ENCODE measurements at regions not wholly inside any gene's neighbourhood (a gene's known extent, or its start where the extent isn't known, plus 50 kb on each side); places are given as distances from the start of the nearest gene placed in this dataset.

DNA sequence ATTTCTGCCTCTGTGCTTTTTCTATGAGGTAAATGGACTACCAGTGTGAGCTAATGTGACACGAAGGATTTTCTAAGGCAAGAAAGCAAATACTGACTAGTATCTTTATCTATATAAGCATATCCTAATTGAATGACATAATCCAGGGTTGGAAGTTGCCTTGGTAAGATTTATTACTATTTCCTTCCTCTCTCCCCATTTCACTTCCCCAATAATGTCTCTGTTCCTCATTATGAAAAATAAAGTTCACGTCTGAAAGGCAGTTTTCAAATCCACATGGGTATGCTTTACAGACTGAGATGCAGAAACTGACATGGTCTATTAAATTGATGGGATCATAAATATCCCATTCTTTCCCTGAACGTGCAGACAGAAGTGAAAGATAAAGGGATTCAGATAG lies 86.0 kb downstream of the DTWD1 start:
- Mint-ChIP-seq H3K27ac (no peak overlapping the region), H3K4me1 (ENCODE audit: low read depth in 2 of 2) (no peaks in the 10 kb centered on the region), H3K36me3 (ENCODE audit: insufficient read depth) (no peaks in the 10 kb centered on the region), H3K27me3 (no peaks in the 10 kb centered on the region), H3K9me3 (peaks cover 7 to 17% of the 10 kb centered on the region in 2 donors), H3K4me3 (no peak overlapping the region)
- DNase-seq (no peak), ATAC-seq (replicated peaks) (no peak)

GRCh38 chr15:49707598-49707997 lies 86.8 kb downstream of the DTWD1 start:
- Mint-ChIP-seq H3K36me3 (ENCODE audit: insufficient read depth) (no peaks in the 10 kb centered on the region), H3K9me3 (peaks cover 7 to 17% of the 10 kb centered on the region in 2 donors), H3K4me3 (no peak overlapping the region), H3K27ac (no peak overlapping the region), H3K27me3 (no peaks in the 10 kb centered on the region), H3K4me1 (ENCODE audit: low read depth in 2 of 2) (peaks cover 0 to 1% of the 10 kb centered on the region in 2 donors)
- ATAC-seq (replicated peaks) (no peak), DNase-seq (no peak)

DNA sequence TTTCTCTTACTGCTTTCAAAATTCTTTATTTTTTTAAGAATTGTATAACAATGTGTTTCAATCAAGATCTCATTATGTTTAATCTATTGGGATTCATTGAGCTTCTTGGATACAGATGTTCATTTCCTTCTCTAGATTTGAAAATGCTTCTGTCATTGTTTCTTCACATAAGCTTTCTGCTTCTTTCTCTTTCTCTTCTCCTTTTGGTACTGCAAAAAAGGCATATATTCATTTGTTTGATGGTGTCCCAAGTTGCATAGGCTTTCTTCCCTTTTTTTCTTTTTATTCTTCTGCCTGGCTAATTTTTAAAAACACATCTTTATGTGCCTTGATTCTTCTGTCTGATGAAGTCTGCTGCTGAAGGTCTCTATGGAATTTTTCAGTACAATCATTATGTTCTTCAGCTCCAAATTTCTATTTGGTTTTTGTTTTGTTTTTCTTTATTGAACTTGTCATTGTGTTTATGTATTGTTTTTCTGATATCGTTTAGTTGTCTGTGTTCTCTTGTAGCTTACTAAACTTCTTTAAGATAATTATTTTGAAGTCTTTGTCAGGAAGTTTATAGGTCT lies 88.9 kb downstream of the DTWD1 start:
- DNase-seq (no peak), ATAC-seq (replicated peaks) (no peak)
- Mint-ChIP-seq H3K4me1 (ENCODE audit: low read depth in 2 of 2) (peaks cover 0 to 4% of the 10 kb centered on the region in 2 donors), H3K36me3 (ENCODE audit: insufficient read depth) (no peaks in the 10 kb centered on the region), H3K9me3 (peaks cover 7 to 17% of the 10 kb centered on the region in 2 donors), H3K4me3 (no peak overlapping the region), H3K27ac (no peak overlapping the region), H3K27me3 (peaks cover 0 to 11% of the 10 kb centered on the region in 2 donors)

DNA sequence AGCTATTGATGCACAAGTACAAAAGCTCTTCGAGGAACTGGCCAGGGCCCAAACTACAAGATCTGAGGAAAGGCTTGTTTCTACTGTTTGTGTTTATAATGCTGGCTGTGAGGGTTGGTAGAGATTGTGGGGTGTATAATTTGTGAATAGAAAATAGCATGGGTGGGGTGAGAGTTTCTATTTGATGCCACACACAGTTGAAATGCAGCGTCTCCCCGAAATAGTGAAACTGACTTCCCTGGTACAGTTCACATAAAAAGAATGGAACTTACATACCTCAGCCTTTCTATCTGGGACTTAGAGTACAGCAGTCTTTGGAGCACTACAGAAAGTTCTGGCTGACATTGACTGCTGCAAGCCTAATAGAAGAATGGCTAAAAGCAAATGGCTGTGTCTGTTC lies 91.3 kb downstream of the DTWD1 start:
- H3K4me1 Mint-ChIP-seq (ENCODE audit: low read depth in 2 of 2) = peaks cover 0 to 9% of the 10 kb centered on the region in 2 donors
- DNase-seq (no peak), ATAC-seq (replicated peaks) (no peak)
- H3K27me3 Mint-ChIP-seq = peaks cover 0 to 11% of the 10 kb centered on the region in 2 donors
- peak overlapping the region in 1 of 2 donors; percentile 3 for H3K4me3 Mint-ChIP-seq
- H3K27ac Mint-ChIP-seq = no peak overlapping the region
- peaks cover 7 to 17% of the 10 kb centered on the region in 2 donors for H3K9me3 Mint-ChIP-seq
- no peaks in the 10 kb centered on the region for H3K36me3 Mint-ChIP-seq (ENCODE audit: insufficient read depth)

DNA sequence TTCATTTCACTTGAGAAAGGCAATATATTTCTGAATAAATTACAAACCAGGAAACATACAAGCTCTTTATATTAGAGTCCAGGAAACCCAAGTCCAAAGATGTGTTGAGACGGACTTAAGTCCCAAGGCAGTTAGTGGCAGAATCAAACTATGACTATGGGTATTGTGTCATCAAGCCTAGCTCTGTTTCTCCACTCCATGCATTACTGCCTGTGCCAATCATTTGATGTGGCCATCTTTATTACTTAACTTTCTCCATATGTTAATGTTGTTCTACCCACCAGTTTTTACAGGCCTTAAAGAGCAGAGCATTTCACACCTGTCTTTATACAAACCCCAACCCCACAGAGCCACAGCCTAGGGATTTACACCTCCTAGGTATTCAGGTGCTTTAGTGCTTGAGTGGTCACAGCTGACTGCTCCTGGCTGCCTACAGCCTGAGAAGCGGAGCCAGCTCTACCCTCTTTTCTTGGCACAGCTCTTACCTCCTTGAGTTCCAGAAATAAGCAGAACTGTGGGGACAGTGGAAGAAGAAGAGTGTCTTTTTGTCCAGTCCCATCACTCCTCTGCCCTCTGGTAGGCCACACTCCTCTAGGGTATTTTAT lies 92.1 kb downstream of the DTWD1 start:
- no peaks in the 10 kb centered on the region for H3K36me3 Mint-ChIP-seq (ENCODE audit: insufficient read depth)
- peaks cover 0 to 9% of the 10 kb centered on the region in 2 donors for H3K4me1 Mint-ChIP-seq (ENCODE audit: low read depth in 2 of 2)
- H3K27me3 Mint-ChIP-seq = peaks cover 0 to 11% of the 10 kb centered on the region in 2 donors
- ATAC-seq (replicated peaks) (no peak), DNase-seq (no peak)
- no peak overlapping the region for H3K27ac Mint-ChIP-seq
- H3K9me3 Mint-ChIP-seq = peaks cover 7 to 17% of the 10 kb centered on the region in 2 donors
- no peak overlapping the region for H3K4me3 Mint-ChIP-seq

DNA sequence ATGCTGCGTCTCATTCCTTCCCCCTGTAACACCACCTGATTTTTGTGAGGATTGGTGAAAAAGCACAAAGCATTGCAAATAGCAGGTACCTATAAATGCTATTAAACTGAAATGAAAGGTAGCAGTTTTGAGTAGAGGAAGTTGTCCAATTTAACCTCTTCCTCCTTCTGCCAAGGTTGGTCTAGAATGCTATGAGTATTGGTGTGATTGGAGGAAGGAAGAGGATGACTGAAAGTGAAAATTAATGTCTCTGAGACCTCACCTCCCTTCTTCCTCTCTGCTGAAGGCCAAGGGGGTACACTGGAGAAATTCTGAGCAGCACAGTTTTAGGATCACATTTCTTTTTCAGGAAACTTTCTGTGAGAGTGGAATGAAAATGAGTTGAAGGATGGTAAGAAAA lies 94.4 kb downstream of the DTWD1 start:
- no peak overlapping the region for H3K4me3 Mint-ChIP-seq
- H3K9me3 Mint-ChIP-seq = peaks cover 7 to 9% of the 10 kb centered on the region in 2 donors
- peaks cover 0 to 18% of the 10 kb centered on the region in 2 donors for H3K27me3 Mint-ChIP-seq
- peak overlapping the region in 1 of 2 donors; percentile 68 for H3K27ac Mint-ChIP-seq
- H3K4me1 Mint-ChIP-seq (ENCODE audit: low read depth in 2 of 2) = peaks cover 0 to 9% of the 10 kb centered on the region in 2 donors
- DNase-seq (no peak), ATAC-seq (replicated peaks) (no peak)
- no peaks in the 10 kb centered on the region for H3K36me3 Mint-ChIP-seq (ENCODE audit: insufficient read depth)

DNA sequence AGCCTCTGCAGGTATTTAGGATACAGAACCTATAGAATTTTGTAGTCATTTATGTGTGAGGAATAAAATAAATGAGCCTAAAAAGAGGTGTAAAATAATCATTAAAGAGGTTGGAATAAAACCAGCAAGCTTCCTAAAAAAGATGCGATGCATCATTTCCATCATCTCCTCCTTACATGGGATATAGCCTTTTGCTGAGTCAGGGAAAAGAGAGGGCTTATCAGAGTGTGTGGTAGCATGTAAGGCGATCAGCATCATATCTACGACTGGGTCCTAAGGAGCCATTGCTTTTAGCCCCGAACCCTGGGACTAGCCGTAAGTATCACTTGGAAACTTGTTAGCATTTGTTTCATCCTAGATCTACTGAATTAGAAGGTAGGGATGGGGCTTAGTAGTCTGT lies 94.9 kb downstream of the DTWD1 start:
- Mint-ChIP-seq H3K36me3 (ENCODE audit: insufficient read depth) (no peaks in the 10 kb centered on the region), H3K9me3 (peaks cover 7 to 8% of the 10 kb centered on the region in 2 donors), H3K27ac (no peak overlapping the region), H3K4me3 (no peak overlapping the region), H3K4me1 (ENCODE audit: low read depth in 2 of 2) (peaks cover 0 to 9% of the 10 kb centered on the region in 2 donors), H3K27me3 (peaks cover 0 to 18% of the 10 kb centered on the region in 2 donors)
- ATAC-seq (replicated peaks) (no peak), DNase-seq (no peak)

DNA sequence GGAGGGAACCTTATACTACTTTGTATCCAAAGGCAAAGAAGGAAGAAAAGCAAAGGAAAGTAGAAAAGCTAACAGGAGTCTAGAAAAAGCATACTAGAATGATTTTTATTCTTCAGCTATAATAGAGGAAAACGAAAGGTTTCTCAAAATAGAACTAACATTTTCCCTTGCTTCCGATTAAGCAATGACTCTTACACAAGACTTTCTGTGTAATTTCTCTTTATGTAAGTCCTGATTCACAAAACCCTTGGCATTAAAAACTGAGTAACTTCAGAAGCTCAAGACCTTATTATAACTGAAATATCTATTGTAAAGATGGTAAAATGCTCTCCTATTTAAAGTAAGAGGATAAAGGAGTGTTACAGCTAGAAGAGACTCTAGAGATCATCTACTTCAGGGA lies 97.4 kb downstream of the DTWD1 start:
- H3K36me3 Mint-ChIP-seq (ENCODE audit: insufficient read depth) = no peaks in the 10 kb centered on the region
- H3K4me1 Mint-ChIP-seq (ENCODE audit: low read depth in 2 of 2) = peaks cover 0 to 7% of the 10 kb centered on the region in 2 donors
- H3K9me3 Mint-ChIP-seq = no peaks in the 10 kb centered on the region
- no peak overlapping the region for H3K4me3 Mint-ChIP-seq
- H3K27ac Mint-ChIP-seq = no peak overlapping the region
- H3K27me3 Mint-ChIP-seq = peaks cover 4 to 14% of the 10 kb centered on the region in 2 donors
- no peak for ATAC-seq (replicated peaks)
- DNase-seq = no peak

- no peak for DNase-seq
These were observed 98.0 kb downstream of the DTWD1 start for GRCh38 chr15:49718846-49719245.

DNA sequence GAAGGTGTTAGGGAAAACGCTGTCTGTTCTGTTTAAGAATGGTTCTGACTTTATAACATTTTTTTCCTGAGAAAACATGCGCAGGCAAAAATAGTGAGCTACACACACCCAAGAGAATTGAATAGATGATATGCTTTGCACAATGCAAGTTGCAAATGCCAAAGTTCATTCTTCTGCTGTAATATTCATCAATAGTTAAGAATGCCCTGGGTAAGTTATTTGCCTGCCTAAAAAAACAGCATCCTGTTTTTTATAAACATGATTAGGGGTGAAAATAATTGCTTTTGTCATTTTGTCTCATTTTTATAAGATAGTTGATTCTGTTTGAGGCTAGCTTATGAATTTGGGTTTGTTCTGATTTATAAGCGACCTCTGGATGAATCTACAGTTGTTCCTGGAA lies 99.4 kb downstream of the DTWD1 start:
- Mint-ChIP-seq H3K4me1 (ENCODE audit: low read depth in 2 of 2) (peaks cover 0 to 3% of the 10 kb centered on the region in 2 donors), H3K9me3 (peaks cover 0 to 2% of the 10 kb centered on the region in 2 donors), H3K4me3 (no peak overlapping the region), H3K27ac (no peak overlapping the region), H3K27me3 (peaks cover 7 to 11% of the 10 kb centered on the region in 2 donors), H3K36me3 (ENCODE audit: insufficient read depth) (no peaks in the 10 kb centered on the region)
- no peak for ATAC-seq (replicated peaks)
- no peak for DNase-seq

More at GRCh38 chr15:49718846-49719245, 98.0 kb downstream of the DTWD1 start:
- H3K27me3 Mint-ChIP-seq = peaks cover 8 to 10% of the 10 kb centered on the region in 2 donors
- no peaks in the 10 kb centered on the region for H3K36me3 Mint-ChIP-seq (ENCODE audit: insufficient read depth)
- peaks cover 0 to 6% of the 10 kb centered on the region in 2 donors for H3K4me1 Mint-ChIP-seq (ENCODE audit: low read depth in 2 of 2)
- H3K4me3 Mint-ChIP-seq = no peak overlapping the region
- no peak overlapping the region for H3K27ac Mint-ChIP-seq
- H3K9me3 Mint-ChIP-seq = no peaks in the 10 kb centered on the region
- ATAC-seq (replicated peaks) = no peak

DNA sequence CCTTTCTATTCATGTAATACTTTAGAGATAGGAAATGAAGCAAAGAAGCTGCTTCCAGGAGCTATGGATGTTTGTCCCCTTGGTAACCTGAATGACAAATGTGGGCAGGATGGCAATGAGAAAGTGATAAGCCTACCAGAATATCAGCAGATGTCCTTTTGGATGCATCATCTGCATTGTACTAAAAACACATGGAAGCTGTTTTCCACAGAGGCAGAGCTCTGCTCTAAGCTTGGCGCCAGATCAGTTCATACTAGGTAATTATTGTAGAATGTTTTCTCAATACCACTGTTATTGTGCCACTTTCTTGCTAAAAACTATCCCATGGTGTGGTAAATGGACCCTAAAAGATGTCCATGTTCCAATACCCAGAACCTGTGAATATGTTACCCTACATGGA lies 100.2 kb downstream of the DTWD1 start:
- H3K9me3 Mint-ChIP-seq = peaks cover 1 to 8% of the 10 kb centered on the region in 2 donors
- DNase-seq (no peak), ATAC-seq (replicated peaks) (no peak)
- no peaks in the 10 kb centered on the region for H3K4me1 Mint-ChIP-seq (ENCODE audit: low read depth in 2 of 2)
- H3K27ac Mint-ChIP-seq = no peak overlapping the region
- no peaks in the 10 kb centered on the region for H3K36me3 Mint-ChIP-seq (ENCODE audit: insufficient read depth)
- no peak overlapping the region for H3K4me3 Mint-ChIP-seq
- peaks cover 7 to 11% of the 10 kb centered on the region in 2 donors for H3K27me3 Mint-ChIP-seq

GRCh38 chr15:49721621-49722020 lies 100.8 kb downstream of the DTWD1 start:
- no peak for DNase-seq
- no peaks in the 10 kb centered on the region for H3K36me3 Mint-ChIP-seq (ENCODE audit: insufficient read depth)
- H3K4me1 Mint-ChIP-seq (ENCODE audit: low read depth in 2 of 2) = no peaks in the 10 kb centered on the region
- H3K9me3 Mint-ChIP-seq = peaks cover 4 to 13% of the 10 kb centered on the region in 2 donors
- H3K27me3 Mint-ChIP-seq = peaks cover 7 to 11% of the 10 kb centered on the region in 2 donors
- ATAC-seq (replicated peaks) = no peak
- H3K4me3 Mint-ChIP-seq = no peak overlapping the region
- H3K27ac Mint-ChIP-seq = no peak overlapping the region

- Mint-ChIP-seq H3K27ac (no peak overlapping the region), H3K9me3 (peaks cover 6 to 15% of the 10 kb centered on the region in 2 donors), H3K4me1 (ENCODE audit: low read depth in 2 of 2) (no peaks in the 10 kb centered on the region), H3K4me3 (no peak overlapping the region), H3K36me3 (ENCODE audit: insufficient read depth) (no peaks in the 10 kb centered on the region), H3K27me3 (peaks cover 7 to 11% of the 10 kb centered on the region in 2 donors)
- no peak for DNase-seq
- no peak for ATAC-seq (replicated peaks)
These were observed 103.1 kb downstream of the DTWD1 start for GRCh38 chr15:49723981-49724380.

Measured in effector memory CD8-positive, alpha-beta T cell (primary cell).